H9 (cell line): ENCODE measurements at regions not wholly inside any gene's neighbourhood (a gene's known extent, or its start where the extent isn't known, plus 50 kb on each side); places are given as distances from the start of the nearest gene placed in this dataset.

Experiments
- DNase-seq: peaks from one replicate; pipeline ENCODE4 v3.0.0-alpha.2; 2017
- H2AFZ ChIP-seq: one replicate; pipeline ENCODE4 v1.6.1; 2013; ENCODE audit warnings: mild to moderate bottlenecking, low read length, control low read depth, moderate library complexity
- H2AK5ac ChIP-seq: 2 replicates; pipeline ENCODE4 v1.6.1; 2013; ENCODE audit warnings: low read length, control low read depth, mixed read lengths; ENCODE audit not compliant: insufficient read length
- H2BK120ac ChIP-seq: one replicate; pipeline ENCODE4 v1.6.1; 2013; ENCODE audit warnings: low read depth, mild to moderate bottlenecking, low read length, control low read depth, inconsistent platforms; ENCODE audit not compliant: poor library complexity, severe bottlenecking
- H2BK12ac ChIP-seq: 2 replicates; pipeline ENCODE4 v1.6.1; 2013; ENCODE audit warnings: low read length, control low read depth, mixed read lengths, low read depth; ENCODE audit not compliant: insufficient read length
- H2BK15ac ChIP-seq: 2 replicates; pipeline ENCODE4 v1.6.1; 2013; ENCODE audit warnings: low read depth, low read length, control low read depth
- H2BK20ac ChIP-seq: one replicate; pipeline ENCODE4 v1.6.1; 2013; ENCODE audit warnings: low read depth, mild to moderate bottlenecking, low read length, control low read depth, inconsistent platforms; ENCODE audit not compliant: poor library complexity, severe bottlenecking
- H2BK5ac ChIP-seq: 2 replicates; pipeline ENCODE4 v1.6.1; 2013; ENCODE audit warnings: low read length, control low read depth, mixed read lengths; ENCODE audit not compliant: insufficient read length
- H3K14ac ChIP-seq: 2 replicates; pipeline ENCODE4 v1.6.1; 2013; ENCODE audit warnings: low read length, control low read depth; ENCODE audit not compliant: insufficient read depth
- H3K18ac ChIP-seq: 2 replicates; pipeline ENCODE4 v1.6.1; 2013; ENCODE audit warnings: low read depth, mild to moderate bottlenecking, mixed read lengths, low read length, control low read depth; ENCODE audit not compliant: insufficient read length
- H3K23ac ChIP-seq: 2 replicates; pipeline ENCODE4 v1.6.1; 2013; ENCODE audit warnings: low read length, control low read depth, mixed read lengths, low read depth; ENCODE audit not compliant: insufficient read length
- H3K23me2 ChIP-seq: 2 replicates; pipeline ENCODE4 v1.6.1; 2013; ENCODE audit warnings: low read depth, mild to moderate bottlenecking, mixed read lengths, low read length, control low read depth; ENCODE audit not compliant: insufficient read length, poor library complexity, severe bottlenecking
- H3K27ac ChIP-seq: 2 replicates; pipeline ENCODE4 v1.5.1; 2013; ENCODE audit warnings: low read length, control low read depth, mixed read lengths, low read depth; ENCODE audit not compliant: insufficient read length
- H3K27me3 ChIP-seq: 2 replicates; pipeline ENCODE4 v1.6.1; 2013; ENCODE audit warnings: low read length, control low read depth, inconsistent platforms; ENCODE audit not compliant: insufficient read depth
- H3K4ac ChIP-seq: 2 replicates; pipeline ENCODE4 v1.6.1; 2013; ENCODE audit warnings: low read depth, mild to moderate bottlenecking, control low read depth, inconsistent platforms, low read length, moderate library complexity
- H3K4me1 ChIP-seq: 2 replicates; pipeline ENCODE4 v1.6.1; 2013; ENCODE audit warnings: low read length, control low read depth, inconsistent platforms; ENCODE audit not compliant: insufficient read depth
- H3K4me2 ChIP-seq: 2 replicates; pipeline ENCODE4 v1.6.1; 2013; ENCODE audit warnings: low read length, control low read depth, mixed read lengths; ENCODE audit not compliant: insufficient read length, insufficient read depth
- H3K56ac ChIP-seq: 2 replicates; pipeline ENCODE4 v1.6.1; 2013; ENCODE audit warnings: low read depth, mild to moderate bottlenecking, mixed read lengths, low read length, control low read depth; ENCODE audit not compliant: insufficient read length
- H3K79me1 ChIP-seq: 2 replicates; pipeline ENCODE4 v1.6.1; 2013; ENCODE audit warnings: low read depth, mild to moderate bottlenecking, moderate library complexity, low read length, control low read depth, inconsistent platforms; ENCODE audit not compliant: insufficient read depth, poor library complexity, severe bottlenecking
- H3K79me2 ChIP-seq: 2 replicates; pipeline ENCODE4 v1.6.1; 2013; ENCODE audit warnings: low read length, control low read depth, inconsistent platforms; ENCODE audit not compliant: insufficient read depth
- H3K9ac ChIP-seq: 2 replicates; pipeline ENCODE4 v1.6.1; 2013; ENCODE audit warnings: low read length, control low read depth, mixed read lengths; ENCODE audit not compliant: insufficient read length; ENCODE audit errors: extremely low read depth
- H3K9me3 ChIP-seq: one replicate; pipeline ENCODE4 v1.6.1; 2013; ENCODE audit warnings: low read depth, low read length, inconsistent platforms; ENCODE audit not compliant: control insufficient read depth
- H3T11ph ChIP-seq: one replicate; pipeline ENCODE4 v1.6.1; 2013; ENCODE audit warnings: mild to moderate bottlenecking, low read length, control low read depth, inconsistent platforms
- H4K20me1 ChIP-seq: one replicate; pipeline ENCODE4 v1.6.1; 2013; ENCODE audit not compliant: control insufficient read depth, insufficient read length, insufficient read depth
- H4K5ac ChIP-seq: 2 replicates; pipeline ENCODE4 v1.6.1; 2013; ENCODE audit warnings: low read depth, mild to moderate bottlenecking, mixed read lengths, low read length, control low read depth; ENCODE audit not compliant: insufficient read length
- H4K8ac ChIP-seq: replicated peaks from 2 replicates; pipeline ENCODE4 v1.6.1; 2013; ENCODE audit warnings: low read length, control low read depth, mixed read lengths, low read depth; ENCODE audit not compliant: insufficient read length
- H4K91ac ChIP-seq: 2 replicates; pipeline ENCODE4 v1.6.1; 2013; ENCODE audit warnings: low read depth, mild to moderate bottlenecking, moderate library complexity, mixed read lengths, low read length, control low read depth; ENCODE audit not compliant: insufficient read length
- H3K27ac Mint-ChIP-seq, 3 experiments: 2 replicates in 2 of 3; 3 replicates in 1 of 3; pipeline ENCODE4 v1.8.0; 2020 to 2021; ENCODE audit warnings: mixed read lengths in 3 of 3, mild to moderate bottlenecking in 1 of 3, moderate library complexity in 1 of 3
- H3K27me3 Mint-ChIP-seq: 2 replicates; pipeline ENCODE4 v1.8.0; 2021; ENCODE audit warnings: low read depth, mild to moderate bottlenecking, moderate library complexity, mixed read lengths
- H3K36me3 Mint-ChIP-seq, 3 experiments: 2 replicates in 2 of 3; 3 replicates in 1 of 3; pipeline ENCODE4 v1.8.0; 2020 to 2021; ENCODE audit warnings: low read depth in 3 of 3, mixed read lengths in 3 of 3; ENCODE audit not compliant: insufficient read depth in 1 of 3
- H3K4me1 Mint-ChIP-seq, 2 experiments: 2 replicates each; pipeline ENCODE4 v1.8.0; 2020; ENCODE audit warnings: mixed read lengths in 2 of 2
- H3K4me3 Mint-ChIP-seq, 2 experiments: 2 replicates in 1 of 2; 3 replicates in 1 of 2; pipeline ENCODE4 v1.8.0; 2020 to 2021; ENCODE audit warnings: mild to moderate bottlenecking in 2 of 2, mixed read lengths in 2 of 2, moderate library complexity in 1 of 2
- H3K9me3 Mint-ChIP-seq, 2 experiments: 2 replicates in 1 of 2; 3 replicates in 1 of 2; pipeline ENCODE4 v1.8.0; 2020; ENCODE audit warnings: mild to moderate bottlenecking in 2 of 2, mixed read lengths in 2 of 2, moderate library complexity in 1 of 2
- WGBS: extraction: QIAGEN DNeasy Blood & Tissue Kit; methylation state at CpG from one replicate; pipeline ENCODE4 v1.1.7; 2013; ENCODE audit warnings: missing lambda C conversion rate, low lambda C conversion rate, mixed read lengths; ENCODE audit not compliant: insufficient read length; ENCODE audit errors: extremely low coverage; 5-methylcytosine and 5-hydroxymethylcytosine counted together
- TF ChIP-seq, protein P1 (sequence below): fragments of 200-600 bp; sonication (generic); conservative IDR thresholded peaks from 3 replicates; pipeline ENCODE4 v1.8.0; 2021; ENCODE audit warnings: antibody characterized with exemption, mild to moderate bottlenecking

DNA sequence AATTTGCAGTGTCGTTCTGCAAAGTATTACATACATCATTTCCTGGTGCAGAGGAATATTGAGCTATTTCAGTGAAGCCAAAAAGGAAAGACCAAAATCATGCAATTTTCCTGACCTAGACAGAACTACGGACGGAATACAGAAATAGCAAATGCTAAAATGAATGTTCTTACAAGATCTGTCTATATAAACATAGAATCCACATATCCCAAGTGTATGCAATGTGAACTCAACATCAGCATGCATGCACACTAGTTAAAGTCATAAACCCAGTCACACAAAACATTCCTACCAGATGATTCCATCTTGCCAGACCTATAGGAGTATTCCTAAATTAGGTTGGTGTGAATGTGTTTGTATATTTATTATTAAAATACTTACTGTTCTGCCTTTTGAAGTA is 383.7 kb upstream of the ZNF507 start:
- Mint-ChIP-seq H3K4me3 (no peak overlapping the region), H3K27ac (no peak overlapping the region), H3K9me3 (no peaks in the 10 kb centered on the region; a peak in 2 of 5 replicates), H3K4me1 (peaks cover 24 to 27% of the 10 kb centered on the region in 2 experiments), H3K27me3 (no peaks in the 10 kb centered on the region), H3K36me3 (no peaks in the 10 kb centered on the region)
- Histone ChIP-seq H2BK5ac (no peak overlapping the region), H2BK20ac (no peak overlapping the region), H3K4me1 (no peaks in the 10 kb centered on the region), H3K79me1 (no peaks in the 10 kb centered on the region), H2BK15ac (no peak overlapping the region), H3K18ac (no peak overlapping the region), H4K20me1 (no peaks in the 10 kb centered on the region), H2BK120ac (no peak overlapping the region), H3T11ph (no peak overlapping the region), H3K27me3 (no peaks in the 10 kb centered on the region), H3K9me3 (no peaks in the 10 kb centered on the region), H3K23ac (no peak overlapping the region), H2AK5ac (no peak overlapping the region), H4K91ac (no peak overlapping the region), H3K23me2 (no peaks in the 10 kb centered on the region), H2AFZ (no peak overlapping the region), H4K8ac (no peak overlapping the region), H3K79me2 (no peaks in the 10 kb centered on the region), H3K4ac (no peak overlapping the region), H4K5ac (no peak overlapping the region), H3K27ac (no peak overlapping the region), H3K14ac (no peak overlapping the region), H2BK12ac (no peak overlapping the region), H3K56ac (no peak overlapping the region), H3K9ac (no peak overlapping the region), H3K4me2 (no peak overlapping the region)
- TF ChIP-seq, protein P1, sequence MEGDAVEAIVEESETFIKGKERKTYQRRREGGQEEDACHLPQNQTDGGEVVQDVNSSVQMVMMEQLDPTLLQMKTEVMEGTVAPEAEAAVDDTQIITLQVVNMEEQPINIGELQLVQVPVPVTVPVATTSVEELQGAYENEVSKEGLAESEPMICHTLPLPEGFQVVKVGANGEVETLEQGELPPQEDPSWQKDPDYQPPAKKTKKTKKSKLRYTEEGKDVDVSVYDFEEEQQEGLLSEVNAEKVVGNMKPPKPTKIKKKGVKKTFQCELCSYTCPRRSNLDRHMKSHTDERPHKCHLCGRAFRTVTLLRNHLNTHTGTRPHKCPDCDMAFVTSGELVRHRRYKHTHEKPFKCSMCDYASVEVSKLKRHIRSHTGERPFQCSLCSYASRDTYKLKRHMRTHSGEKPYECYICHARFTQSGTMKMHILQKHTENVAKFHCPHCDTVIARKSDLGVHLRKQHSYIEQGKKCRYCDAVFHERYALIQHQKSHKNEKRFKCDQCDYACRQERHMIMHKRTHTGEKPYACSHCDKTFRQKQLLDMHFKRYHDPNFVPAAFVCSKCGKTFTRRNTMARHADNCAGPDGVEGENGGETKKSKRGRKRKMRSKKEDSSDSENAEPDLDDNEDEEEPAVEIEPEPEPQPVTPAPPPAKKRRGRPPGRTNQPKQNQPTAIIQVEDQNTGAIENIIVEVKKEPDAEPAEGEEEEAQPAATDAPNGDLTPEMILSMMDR: no peak
- no peak for DNase-seq
- WGBS: no CpG with 5 or more reads among the region's 3 CpGs
